OCI-M1 (cell line): ENCODE measurements at regions not wholly inside any gene's neighbourhood (a gene's known extent, or its start where the extent isn't known, plus 50 kb on each side); places are given as distances from the start of the nearest gene placed in this dataset.
"Not testable (repeated sequence)": the region's sequence is repeated elsewhere in the genome, so short reads cannot be mapped to it uniquely, and the experiment has no call there.

Experiments used
- DNase-seq: peaks from one replicate; lab custom pipeline; 2025; lab: John Stamatoyannopoulos, UW

GRCh38 chr10:109729895-109730294 lies 193.4 kb downstream of the XPNPEP1 start:
- not testable (repeated sequence) for DNase-seq

- DNase-seq, result no peak
Observed at GRCh38 chr10:109727436-109727835, 195.9 kb downstream of the XPNPEP1 start.

GRCh38 chr10:109726473-109726872 lies 196.8 kb downstream of the XPNPEP1 start:
- DNase-seq, result no peak

GRCh38 chr10:109723305-109723704 lies 200.0 kb downstream of the XPNPEP1 start:
- DNase-seq, result no peak

- no peak for DNase-seq
Observed at GRCh38 chr10:109721453-109722064, 201.8 kb downstream of the XPNPEP1 start.

- no peak for DNase-seq
Observed at GRCh38 chr10:109706026-109706560, 217.2 kb downstream of the XPNPEP1 start.

- no peak for DNase-seq
Observed at GRCh38 chr10:109701633-109702215, 221.6 kb downstream of the XPNPEP1 start.

GRCh38 chr10:109698882-109699664 lies 224.2 kb downstream of the XPNPEP1 start:
- DNase-seq, result no peak

- no peak for DNase-seq
Observed at GRCh38 chr10:109698086-109698485, 225.2 kb downstream of the XPNPEP1 start.

- DNase-seq, result no peak
Observed at GRCh38 chr10:109696981-109697775, 226.1 kb downstream of the XPNPEP1 start.

GRCh38 chr10:109696462-109696861 lies 226.8 kb downstream of the XPNPEP1 start:
- no peak for DNase-seq

GRCh38 chr10:109695988-109696387 lies 227.3 kb downstream of the XPNPEP1 start:
- no peak for DNase-seq

GRCh38 chr10:109689785-109690184 lies 233.5 kb downstream of the XPNPEP1 start:
- DNase-seq, result no peak

GRCh38 chr10:109679478-109679877 lies 243.8 kb downstream of the XPNPEP1 start:
- DNase-seq, result no peak

GRCh38 chr10:109678857-109679256 lies 244.5 kb downstream of the XPNPEP1 start:
- no peak for DNase-seq

GRCh38 chr10:109676703-109677102 lies 246.6 kb downstream of the XPNPEP1 start:
- DNase-seq, result no peak

- DNase-seq, result no peak
Observed at GRCh38 chr10:109668703-109669102, 254.6 kb downstream of the XPNPEP1 start.

GRCh38 chr10:109668154-109668665 lies 255.1 kb downstream of the XPNPEP1 start:
- DNase-seq, result no peak

- no peak for DNase-seq
Observed at GRCh38 chr10:109665321-109665720, 258.0 kb downstream of the XPNPEP1 start.

- DNase-seq, result no peak
Observed at GRCh38 chr10:109664554-109664953, 258.8 kb downstream of the XPNPEP1 start.

- DNase-seq, result no peak
Observed at GRCh38 chr10:109663122-109663521, 260.2 kb downstream of the XPNPEP1 start.

GRCh38 chr10:109652612-109653011 lies 270.7 kb downstream of the XPNPEP1 start:
- not testable (repeated sequence) for DNase-seq
